HG03175 (cell line): ENCODE measurements at regions not wholly inside any gene's neighbourhood (a gene's known extent, or its start where the extent isn't known, plus 50 kb on each side); places are given as distances from the start of the nearest gene placed in this dataset.
A peak's percentile ranks its signal among the peaks of the same experiment; 100 is the strongest.
"Not testable (repeated sequence)": the region's sequence is repeated elsewhere in the genome, so short reads cannot be mapped to it uniquely, and the experiment has no call there.

Experiments used
- ATAC-seq: cut with Tn5 transposase; IDR thresholded peaks from one replicate; pipeline ENCODE4 v1.9.1; 2021; ENCODE audit warnings: mild to moderate bottlenecking, moderate library complexity; ENCODE audit not compliant: unreplicated experiment

GRCh38 chr1:157272729-157273524 is 134.7 kb upstream of the ETV3 start:
- no peak for ATAC-seq

GRCh38 chr1:157272264-157272663 is 134.1 kb upstream of the ETV3 start:
- ATAC-seq, result no peak

DNA sequence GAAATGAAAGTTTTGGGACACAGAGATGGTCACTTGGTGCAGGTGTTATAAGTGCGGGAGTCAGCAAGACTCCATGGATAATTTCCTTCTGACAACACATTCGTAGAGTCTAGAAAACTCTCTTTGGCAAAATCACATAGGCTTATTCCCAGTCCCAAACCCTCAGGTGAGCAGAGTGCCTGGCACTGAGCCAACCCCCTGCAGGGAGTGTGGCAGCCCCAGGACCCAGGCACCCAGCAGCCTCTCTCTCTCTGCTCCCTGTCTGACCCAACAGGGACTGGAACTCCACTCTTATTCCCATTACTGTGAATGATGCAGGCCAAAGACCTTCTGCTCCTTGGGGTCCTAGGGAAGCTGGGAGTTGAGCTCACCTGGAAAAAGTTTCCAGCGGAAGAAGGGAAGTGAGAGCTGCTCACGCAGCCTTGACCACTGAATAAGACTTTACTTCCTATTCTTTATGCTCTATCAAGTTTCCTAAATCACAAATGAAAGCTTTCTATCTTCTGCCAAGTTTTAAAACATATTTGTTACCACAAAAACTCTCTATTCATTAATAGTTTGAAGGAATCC is 132.6 kb upstream of the ETV3 start:
- ATAC-seq, result no peak

GRCh38 chr1:157269656-157270375 is 131.6 kb upstream of the ETV3 start:
- peak; percentile 93 for ATAC-seq

DNA sequence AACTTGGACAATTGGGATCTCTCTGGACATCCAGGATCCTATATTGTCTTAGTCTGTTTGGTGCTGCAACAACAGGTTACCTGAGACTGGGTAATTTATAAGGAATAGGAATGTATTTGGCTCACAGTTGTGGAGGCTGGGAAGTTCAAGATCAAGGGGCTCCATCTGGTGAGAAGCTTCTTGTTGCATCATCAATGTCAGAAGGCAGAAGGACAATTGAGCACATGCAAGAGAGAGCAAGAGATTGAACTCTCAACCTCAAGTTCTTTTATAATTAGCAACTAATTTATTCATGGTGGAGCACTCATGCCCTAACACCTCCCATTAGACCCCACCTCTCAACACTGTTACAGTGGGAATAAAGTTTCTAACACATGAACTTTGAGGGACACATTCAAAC is 124.7 kb upstream of the ETV3 start:
- no peak for ATAC-seq

DNA sequence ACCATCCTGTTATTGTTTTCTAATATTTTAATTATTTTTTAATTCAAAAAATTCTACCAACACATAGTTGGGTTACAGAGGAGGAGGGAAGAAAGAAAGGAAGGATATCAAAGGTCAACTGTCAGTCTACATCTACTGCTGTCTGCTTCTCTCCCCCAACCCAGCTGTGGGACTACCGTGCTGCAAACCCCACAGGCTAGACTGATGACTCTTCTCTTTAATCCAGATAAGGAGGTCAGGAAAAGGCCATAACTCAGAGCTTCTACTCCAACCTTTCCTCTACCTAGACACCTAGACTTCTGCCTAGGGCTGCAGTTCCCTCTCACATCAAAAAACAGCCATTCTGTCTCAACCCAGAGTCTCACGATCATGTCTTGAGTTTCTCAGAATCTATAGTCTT is 124.2 kb upstream of the ETV3 start:
- no peak for ATAC-seq

DNA sequence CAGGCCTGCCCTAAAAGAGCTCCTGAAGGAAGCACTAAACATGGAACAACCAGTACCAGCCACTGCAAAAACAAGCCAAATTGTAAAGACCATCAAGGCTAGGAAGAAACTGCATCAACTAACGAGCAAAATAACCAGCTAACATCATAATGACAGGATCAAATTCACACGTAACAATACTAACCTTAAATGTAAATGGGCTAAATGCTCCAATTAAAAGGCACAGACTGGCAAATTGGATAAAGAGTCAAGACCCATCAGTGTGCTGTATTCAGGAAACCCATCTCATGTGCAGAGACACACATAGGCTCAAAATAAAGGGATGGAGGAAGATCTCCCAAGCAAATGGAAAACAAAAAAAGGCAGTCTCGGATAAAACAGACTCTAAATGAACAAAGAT is 117.7 kb upstream of the ETV3 start:
- ATAC-seq, result not testable (repeated sequence)

- not testable (repeated sequence) for ATAC-seq
Observed at GRCh38 chr1:157254183-157254582, 116.0 kb upstream of the ETV3 start.

DNA sequence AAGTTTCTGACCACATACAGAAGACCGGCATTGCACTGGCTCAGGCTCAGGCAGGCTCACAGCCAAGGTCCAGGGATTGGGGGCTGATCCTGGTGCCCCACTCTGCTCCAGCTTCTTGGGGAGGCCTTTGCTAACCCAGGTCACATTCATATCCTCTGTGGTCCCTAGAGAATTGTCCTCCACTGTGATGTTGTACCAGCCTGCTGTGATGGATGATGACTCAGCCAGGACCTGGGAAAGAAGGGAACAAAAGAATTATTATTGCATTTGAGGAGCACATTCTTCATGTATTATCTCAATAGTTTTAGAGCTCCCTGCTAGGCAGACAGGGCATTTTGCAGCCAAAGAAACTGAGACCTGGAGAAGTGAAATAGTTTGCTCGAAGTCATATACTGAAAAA is 114.3 kb upstream of the ETV3 start:
- ATAC-seq, result no peak

GRCh38 chr1:157249739-157250138 is 111.5 kb upstream of the ETV3 start:
- ATAC-seq, result no peak

GRCh38 chr1:157249326-157249725 is 111.1 kb upstream of the ETV3 start:
- peak; percentile 78 for ATAC-seq

DNA sequence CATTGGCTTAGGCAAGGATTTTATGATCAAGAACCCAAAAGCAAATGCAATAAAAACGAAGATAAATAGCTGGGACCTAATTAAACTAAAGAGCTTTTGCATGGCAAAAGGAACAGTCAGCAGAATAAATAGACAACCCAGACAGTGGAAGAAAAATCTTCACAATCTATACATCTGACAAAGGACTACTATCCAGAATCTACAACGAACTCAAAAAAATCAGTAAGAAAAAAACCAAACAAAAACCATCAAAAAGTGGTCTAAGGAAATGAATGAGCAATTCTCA is 109.5 kb upstream of the ETV3 start:
- ATAC-seq, result not testable (repeated sequence)

DNA sequence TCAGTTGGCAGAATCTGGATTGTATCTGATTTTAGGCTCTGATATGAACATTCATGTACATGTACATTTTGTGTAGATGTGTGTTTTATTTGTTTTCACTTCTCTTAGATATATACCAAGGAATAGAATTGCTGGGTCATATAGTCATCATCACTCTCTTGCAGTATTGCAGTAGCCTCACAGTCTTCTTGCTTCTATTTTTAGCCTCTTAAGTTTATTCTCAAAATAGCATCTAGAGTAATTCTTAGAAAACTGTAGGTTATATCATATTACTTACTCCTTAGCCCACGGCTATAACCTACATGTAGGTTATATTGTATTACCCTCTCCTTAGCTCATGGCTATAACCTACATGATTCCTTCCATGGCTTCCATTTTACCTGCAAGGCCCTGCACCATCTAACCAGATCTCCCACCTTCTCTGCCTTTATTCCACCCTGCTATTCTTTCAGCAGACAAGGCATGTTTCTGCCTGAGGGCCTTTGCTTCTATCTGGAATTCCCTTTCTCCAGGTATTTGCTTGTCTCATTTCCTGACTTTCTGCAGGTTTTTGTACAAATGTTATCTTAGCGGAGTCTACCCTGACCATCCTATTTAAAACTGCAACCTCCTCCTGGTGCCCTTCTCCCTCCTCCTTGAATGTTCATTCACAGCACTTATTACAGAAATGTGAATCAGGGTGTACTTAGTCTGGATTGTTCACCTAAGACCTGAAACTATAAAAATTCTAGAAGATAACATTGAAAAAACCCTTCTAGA is 109.0 kb upstream of the ETV3 start:
- ATAC-seq, result no peak

DNA sequence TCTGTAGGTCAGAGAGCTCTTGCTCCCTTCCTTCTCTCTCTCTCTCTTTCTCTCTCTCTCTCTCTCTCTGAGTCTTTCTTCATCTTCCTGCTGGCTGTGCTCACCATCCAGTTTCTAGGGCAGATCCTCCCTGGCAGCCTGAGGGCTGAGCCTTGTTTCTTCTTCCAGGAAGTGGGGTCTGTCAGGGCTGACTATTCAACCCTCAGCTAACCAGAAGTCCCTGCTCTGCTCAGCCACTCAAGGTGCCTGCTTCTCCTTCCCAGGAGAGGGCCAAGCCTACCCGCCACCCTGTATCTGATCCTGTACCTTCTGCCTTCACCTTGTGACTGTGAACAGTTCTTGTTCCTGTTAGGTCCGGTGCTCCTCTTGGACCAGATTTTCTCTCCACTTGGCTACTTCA is 107.6 kb upstream of the ETV3 start:
- ATAC-seq, result no peak

DNA sequence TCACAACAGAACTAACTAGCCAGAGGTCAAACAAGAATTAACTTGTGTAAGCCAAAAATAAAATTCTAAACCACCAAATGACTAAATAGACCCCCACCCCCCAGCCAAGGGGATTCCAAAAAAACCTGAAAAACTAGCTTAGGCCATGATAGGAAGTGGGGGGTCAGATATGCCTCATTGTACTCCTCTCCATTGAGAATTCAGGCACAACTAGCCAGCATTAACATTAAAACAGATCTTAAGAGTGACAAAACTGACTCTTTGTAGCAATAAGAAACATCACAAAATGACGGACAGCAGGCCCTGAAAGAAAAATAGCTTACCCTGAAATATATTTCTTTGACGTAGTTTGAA is 103.0 kb upstream of the ETV3 start:
- no peak for ATAC-seq

DNA sequence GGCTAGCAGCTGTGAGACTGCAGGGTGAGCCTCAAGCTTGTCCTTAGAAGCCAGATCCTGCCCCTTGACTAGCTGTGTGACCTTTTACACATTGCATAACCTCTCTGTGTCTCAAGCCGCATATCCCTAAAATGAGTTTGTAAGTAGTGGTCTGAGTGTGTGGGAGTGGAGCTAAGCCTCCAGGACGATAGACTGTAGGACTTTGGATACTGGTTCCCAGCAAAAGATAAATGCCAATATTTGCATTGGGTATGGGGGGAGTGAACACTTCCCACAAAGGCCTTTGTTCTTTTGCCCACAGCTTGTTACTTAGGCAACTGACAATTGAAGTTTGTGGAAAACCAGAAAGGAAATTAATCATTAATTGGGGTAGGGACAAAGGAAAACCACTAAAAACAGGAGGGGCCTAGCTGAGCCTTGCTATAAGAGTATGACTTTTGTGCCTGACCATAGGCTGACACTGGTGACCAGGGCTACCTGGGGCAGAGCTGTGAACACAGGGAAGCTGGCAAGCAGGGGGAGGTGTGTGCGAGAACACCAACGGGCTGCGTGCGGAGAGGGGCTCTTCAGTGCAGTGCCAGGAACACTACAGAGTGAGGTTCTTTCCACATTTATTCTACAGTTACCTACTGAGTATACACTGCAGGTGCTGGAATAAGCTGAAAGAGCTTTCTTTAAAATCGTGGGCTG is 102.4 kb upstream of the ETV3 start:
- peak; percentile 75 for ATAC-seq

- ATAC-seq, result no peak
Observed at GRCh38 chr1:157239936-157240335, 101.7 kb upstream of the ETV3 start.

- no peak for ATAC-seq
Observed at GRCh38 chr1:157238585-157238984, 100.4 kb upstream of the ETV3 start.

DNA sequence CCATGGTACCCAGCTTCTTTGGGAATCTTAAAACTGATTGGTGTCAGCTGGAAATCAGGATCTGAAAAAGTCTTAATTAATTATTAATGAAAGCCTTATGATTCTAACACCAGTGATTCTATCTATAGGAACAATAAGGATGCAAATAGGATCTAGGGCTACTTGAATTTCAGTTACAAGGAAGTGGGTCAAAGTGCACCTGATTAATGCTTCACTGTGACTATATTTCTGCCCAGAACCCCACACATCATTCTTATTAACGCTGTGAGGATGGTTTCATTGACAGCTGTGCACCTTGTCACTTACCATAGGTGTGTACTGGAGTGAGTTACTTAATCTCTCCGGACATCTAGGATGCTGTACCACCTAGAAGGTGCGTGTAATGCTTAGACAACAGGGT is 99.8 kb upstream of the ETV3 start:
- ATAC-seq, result no peak

- ATAC-seq, result no peak
Observed at GRCh38 chr1:157237522-157237921, 99.3 kb upstream of the ETV3 start.

- ATAC-seq, result no peak
Observed at GRCh38 chr1:157236072-157236471, 97.9 kb upstream of the ETV3 start.
